Keratinocyte (primary cell): ENCODE measurements at regions not wholly inside any gene's neighbourhood (a gene's known extent, or its start where the extent isn't known, plus 50 kb on each side); places are given as distances from the start of the nearest gene placed in this dataset.
"Not testable (repeated sequence)": the region's sequence is repeated elsewhere in the genome, so short reads cannot be mapped to it uniquely, and the experiment has no call there.

Source experiments
- DNase-seq: peaks from one replicate; pipeline ENCODE4 v3.0.0-alpha.2; 2011; ENCODE audit warnings: low read depth, missing footprints, low spot score
- FAIRE-seq: peaks from 2 replicates; lab custom pipeline; 2011; peaks lifted over from hg19 to GRCh38; lab: Jason Lieb, UNC
- H2AFZ ChIP-seq: 2 replicates; pipeline ENCODE4 v1.6.0; 2012; ENCODE audit warnings: low read length, control low read depth, inconsistent platforms; ENCODE audit not compliant: control insufficient read depth
- H3K27ac ChIP-seq: 2 replicates; pipeline ENCODE4 v1.5.1; 2011; ENCODE audit warnings: low read length; ENCODE audit not compliant: control insufficient read depth, insufficient read depth
- H3K27me3 ChIP-seq: 3 replicates; pipeline ENCODE4 v1.6.0; 2011; ENCODE audit warnings: low read length; ENCODE audit not compliant: control insufficient read depth, insufficient read depth; ENCODE audit errors: extremely low read depth
- H3K36me3 ChIP-seq, 2 experiments: 2 replicates in 1 of 2; 3 replicates in 1 of 2; pipeline ENCODE4 v1.5.1; 2011; ENCODE audit warnings: low read length in 2 of 2, mild to moderate bottlenecking in 1 of 2; ENCODE audit not compliant: control insufficient read depth in 2 of 2, insufficient read depth in 2 of 2; ENCODE audit errors: extremely low read depth in 1 of 2
- H3K4me1 ChIP-seq: 3 replicates; pipeline ENCODE4 v1.5.1; 2011; ENCODE audit warnings: low read length; ENCODE audit not compliant: control insufficient read depth, insufficient read depth; ENCODE audit errors: extremely low read depth
- H3K4me2 ChIP-seq: 3 replicates; pipeline ENCODE4 v1.6.0; 2011; ENCODE audit warnings: low read depth, low read length; ENCODE audit not compliant: control insufficient read depth, insufficient read depth; ENCODE audit errors: extremely low read depth
- H3K4me3 ChIP-seq, 3 experiments: fragments of 200-600 bp in 1 of 3; sonication (generic) in 1 of 3; 2 replicates in 2 of 3; 3 replicates in 1 of 3; pipeline ENCODE4 v1.5.1; 2011 to 2016; ENCODE audit warnings: low read length in 3 of 3, mild to moderate bottlenecking in 3 of 3, control low read depth in 2 of 3, inconsistent platforms in 1 of 3, low read depth in 1 of 3, mixed read lengths in 1 of 3, mixed run types in 1 of 3, moderate library complexity in 1 of 3; ENCODE audit not compliant: control insufficient read depth in 2 of 3, insufficient read depth in 2 of 3; ENCODE audit errors: extremely low read depth in 1 of 3
- H3K79me2 ChIP-seq: 2 replicates; pipeline ENCODE4 v1.6.0; 2012; ENCODE audit warnings: low read length; ENCODE audit not compliant: control insufficient read depth, insufficient read depth
- H3K9ac ChIP-seq: 3 replicates; pipeline ENCODE4 v1.6.0; 2011; ENCODE audit warnings: low read length; ENCODE audit not compliant: control insufficient read depth, insufficient read depth; ENCODE audit errors: extremely low read depth
- H3K9me1 ChIP-seq: 3 replicates; pipeline ENCODE4 v1.6.0; 2011; ENCODE audit warnings: low read length; ENCODE audit not compliant: control insufficient read depth, insufficient read depth; ENCODE audit errors: extremely low read depth
- H3K9me3 ChIP-seq: 2 replicates; pipeline ENCODE4 v1.5.1; 2012; ENCODE audit warnings: low read depth, low read length; ENCODE audit not compliant: control insufficient read depth
- H4K20me1 ChIP-seq: 3 replicates; pipeline ENCODE4 v1.6.0; 2011; ENCODE audit warnings: low read length; ENCODE audit not compliant: control insufficient read depth, insufficient read depth; ENCODE audit errors: extremely low read depth
- dilution Hi-C: fragments of 300-500 bp; cut with MboI; formaldehyde crosslinking; loops from one replicate; pipeline ENCODE4 v1.7.0; 2020; ENCODE audit warnings: low sequenced_read_pairs; ENCODE audit not compliant: extremely low pct_ligation_motif_present

DNA sequence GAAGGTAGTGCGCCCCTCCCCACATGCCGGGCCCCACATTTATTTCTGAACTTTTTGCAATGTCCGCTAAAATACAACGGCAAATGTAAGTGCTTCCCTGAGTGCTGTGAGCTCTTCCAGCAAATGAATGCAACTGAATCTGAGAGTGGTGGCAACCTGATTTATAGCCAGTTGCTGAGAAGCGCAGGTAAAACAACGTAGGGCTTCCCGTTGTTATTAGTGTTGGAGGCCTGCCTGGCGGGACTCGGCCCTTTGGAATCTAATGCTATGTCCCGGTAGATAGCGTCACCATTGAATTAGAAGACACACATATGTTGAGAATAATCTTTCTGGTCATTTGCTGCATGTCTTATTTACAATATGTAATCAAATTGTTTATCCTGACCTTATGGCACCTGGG is 302.7 kb downstream of the CWH43 start:
- not testable (repeated sequence) for H4K20me1 ChIP-seq

GRCh38 chr4:49314815-49315214 is 328.7 kb downstream of the CWH43 start:
- FAIRE-seq, H3K27me3 ChIP-seq, H3K9me3 ChIP-seq, H3K79me2 ChIP-seq, H3K4me1 ChIP-seq, H2AFZ ChIP-seq, H3K4me2 ChIP-seq, DNase-seq, H3K9ac ChIP-seq, H3K4me3 ChIP-seq, H3K27ac ChIP-seq, H3K36me3 ChIP-seq, H4K20me1 ChIP-seq, H3K9me1 ChIP-seq, dilution Hi-C loops: not testable (repeated sequence)

More for the DNA sequence above, 302.7 kb downstream of the CWH43 start:
- H3K4me1 ChIP-seq, H3K9me3 ChIP-seq, H3K36me3 ChIP-seq, DNase-seq, H3K4me3 ChIP-seq, H3K27me3 ChIP-seq, FAIRE-seq, H3K79me2 ChIP-seq, H3K27ac ChIP-seq, dilution Hi-C loops, H3K9ac ChIP-seq, H2AFZ ChIP-seq, H3K4me2 ChIP-seq, H3K9me1 ChIP-seq: not testable (repeated sequence)

DNA sequence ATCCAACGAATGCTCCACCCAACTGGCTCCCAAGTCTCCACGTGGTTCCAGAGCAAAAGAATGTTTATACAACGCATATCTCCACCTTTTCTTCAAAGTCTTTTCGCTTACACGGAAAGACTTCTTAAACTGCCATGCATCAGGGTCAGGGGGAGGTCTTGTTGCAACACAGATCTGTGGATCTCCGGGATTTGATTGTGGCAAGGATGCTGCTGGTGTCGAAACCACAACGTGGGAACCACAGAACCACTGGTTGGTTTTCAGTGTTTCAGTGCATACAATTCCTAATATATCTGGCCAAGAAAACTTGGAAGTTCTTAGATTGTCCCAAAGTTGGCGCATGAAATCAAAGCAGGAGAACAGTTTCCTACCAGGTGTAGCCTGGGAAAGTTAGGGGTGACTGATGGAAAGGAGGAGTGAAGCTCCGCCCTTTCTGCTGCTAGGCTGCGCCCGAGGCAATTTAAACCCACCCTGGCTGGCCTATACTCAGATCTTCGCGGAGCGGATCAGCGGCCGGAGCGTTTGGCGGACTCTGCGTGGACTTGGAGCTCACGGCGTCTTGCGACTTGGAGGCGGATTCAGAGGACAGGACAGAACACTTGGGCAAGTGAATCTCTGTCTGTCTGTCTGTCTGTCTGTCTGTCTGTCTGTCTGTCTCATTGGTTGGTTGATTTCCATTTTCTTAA is 334.8 kb downstream of the CWH43 start:
- FAIRE-seq, DNase-seq, H3K27me3 ChIP-seq, H4K20me1 ChIP-seq, dilution Hi-C loops, H2AFZ ChIP-seq, H3K9ac ChIP-seq, H3K36me3 ChIP-seq, H3K4me1 ChIP-seq, H3K4me3 ChIP-seq, H3K27ac ChIP-seq, H3K9me1 ChIP-seq, H3K4me2 ChIP-seq, H3K9me3 ChIP-seq, H3K79me2 ChIP-seq: not testable (repeated sequence)

DNA sequence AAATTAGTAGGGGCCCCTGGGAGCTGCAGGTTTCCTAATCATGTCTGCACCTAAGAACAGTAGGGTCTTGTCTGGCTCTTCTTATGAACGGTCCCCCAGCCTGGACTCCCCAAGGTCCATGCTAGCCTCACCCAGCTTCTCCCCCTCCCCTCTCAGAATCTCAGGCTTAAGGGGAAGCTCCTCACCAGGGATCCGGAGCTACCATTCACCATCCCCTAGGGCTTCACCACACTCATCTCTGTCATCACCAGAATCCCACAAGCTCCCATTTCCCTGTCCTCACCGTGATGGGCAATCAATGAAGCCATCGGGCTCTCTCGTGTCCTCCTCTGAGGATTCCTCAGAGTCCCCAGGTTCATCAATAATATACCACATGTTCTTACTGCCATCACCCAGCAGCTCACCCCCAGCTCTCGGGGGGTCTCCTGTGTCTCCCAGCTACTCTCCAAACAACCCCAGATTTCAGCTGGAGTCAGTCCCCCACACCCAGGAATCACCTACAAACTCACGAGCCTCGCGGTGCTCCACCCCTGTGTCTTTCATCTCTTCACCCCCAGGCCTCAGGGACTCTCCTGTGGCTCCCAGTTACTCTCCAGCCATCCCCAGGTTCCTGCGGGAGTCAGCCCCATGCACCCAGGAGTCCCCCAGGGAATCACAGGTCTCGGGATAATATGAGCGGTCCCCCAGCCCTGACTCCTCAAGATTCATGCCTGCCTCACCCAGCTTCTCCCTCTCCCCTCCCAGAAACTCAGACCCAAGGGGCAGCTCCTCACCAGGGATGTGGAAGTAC is 335.6 kb downstream of the CWH43 start:
- H3K4me2 ChIP-seq, H3K9me3 ChIP-seq, H4K20me1 ChIP-seq, DNase-seq, dilution Hi-C loops, H3K9ac ChIP-seq, H3K9me1 ChIP-seq, H3K79me2 ChIP-seq, H3K27ac ChIP-seq, H3K36me3 ChIP-seq, H2AFZ ChIP-seq, H3K4me1 ChIP-seq, H3K4me3 ChIP-seq, H3K27me3 ChIP-seq, FAIRE-seq: not testable (repeated sequence)
